ENCODE measurements at regions not wholly inside any gene's neighbourhood (a gene's known extent, or its start where the extent isn't known, plus 50 kb on each side); places are given as distances from the start of the nearest gene placed in this dataset.
A peak's percentile ranks its signal among the peaks of the same experiment; 100 is the strongest.

DNA sequence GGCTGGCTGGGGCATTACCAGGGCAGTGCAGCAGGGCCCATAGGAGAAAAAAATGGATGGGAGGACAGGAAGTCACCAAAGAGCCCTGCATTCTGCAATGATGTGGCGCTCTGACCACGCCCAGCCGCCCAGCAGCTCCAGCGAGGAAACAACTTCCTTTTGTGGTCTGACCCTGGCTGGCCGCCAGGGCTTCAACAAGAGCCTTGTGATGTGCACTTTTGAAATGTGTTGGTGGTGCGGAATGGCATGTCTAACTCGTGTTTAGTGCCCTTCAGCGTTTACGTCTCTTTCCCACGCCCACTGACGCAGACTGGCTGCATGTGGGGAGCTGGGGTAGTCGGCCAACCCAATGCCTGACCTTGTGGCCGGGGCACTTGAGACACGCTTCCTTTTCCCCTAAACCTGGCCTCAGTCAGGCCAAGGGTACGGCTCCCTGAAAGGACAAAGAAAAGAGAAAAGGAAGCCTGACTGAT lies 81.9 kb upstream of the CTNNB1 start:
- DNase-seq = peak; percentile 67

DNA sequence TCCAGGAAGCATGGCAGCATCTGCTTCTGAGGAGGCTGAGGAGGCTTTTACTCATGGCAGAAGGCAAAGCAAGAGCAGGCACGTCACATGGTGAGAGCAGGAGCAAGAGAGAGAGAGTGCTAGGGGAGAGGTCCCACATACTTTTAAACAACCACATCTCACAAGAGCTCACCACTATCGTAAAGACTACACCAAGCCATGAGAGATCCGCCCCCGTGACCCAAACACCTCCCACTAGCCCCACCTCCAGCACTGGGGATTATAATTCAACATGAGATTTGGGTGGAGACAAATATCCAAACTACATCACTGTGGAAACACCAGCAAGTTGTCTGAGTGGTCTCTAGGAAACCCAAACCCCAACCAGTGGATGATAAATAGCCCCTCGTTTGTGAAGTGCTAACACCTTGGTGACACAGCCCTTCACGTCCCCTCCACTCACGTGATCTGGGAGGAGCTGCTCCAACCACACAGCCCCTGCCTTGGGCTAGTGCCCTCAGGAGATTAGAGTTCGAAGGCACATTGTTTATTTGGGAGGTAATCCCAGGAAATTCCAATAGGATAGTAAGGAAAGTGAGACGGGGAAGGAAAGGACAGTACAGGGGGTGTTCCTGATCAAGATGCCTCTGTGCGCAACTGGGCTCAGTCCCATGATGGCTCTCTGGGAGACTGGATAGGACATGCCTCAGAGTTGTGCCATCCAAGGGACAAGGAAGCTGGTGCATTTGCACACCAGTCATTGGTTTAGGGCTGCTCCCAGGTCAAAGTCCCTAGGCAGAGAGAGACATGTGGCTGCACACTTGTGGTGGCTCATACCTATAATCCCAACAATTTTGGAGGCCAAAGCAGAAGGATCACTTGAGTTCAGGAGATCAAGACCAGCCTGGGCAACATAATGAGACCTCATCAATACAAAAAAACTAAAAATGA lies 80.6 kb upstream of the CTNNB1 start:
- DNase-seq = no peak

DNA sequence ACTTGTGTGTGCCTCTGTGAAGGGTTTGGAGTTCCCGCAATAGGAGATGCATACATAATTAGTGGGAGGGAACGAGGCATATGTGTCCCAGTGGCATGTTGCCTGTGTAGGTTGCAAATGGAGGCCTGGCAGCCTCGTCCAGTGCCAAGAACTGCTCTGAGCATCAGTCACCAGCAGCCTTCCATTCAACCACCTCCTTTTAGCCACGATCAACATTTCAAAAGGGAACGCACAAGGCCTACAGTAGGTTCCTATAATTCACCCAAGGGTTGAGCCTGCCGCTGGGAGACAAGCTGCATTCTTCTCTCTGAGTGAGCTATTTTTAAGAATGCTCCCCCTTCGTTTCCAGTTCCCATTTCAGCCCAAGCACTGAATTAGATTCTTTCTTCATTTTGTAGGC lies 78.8 kb upstream of the CTNNB1 start:
- no peak for DNase-seq

DNA sequence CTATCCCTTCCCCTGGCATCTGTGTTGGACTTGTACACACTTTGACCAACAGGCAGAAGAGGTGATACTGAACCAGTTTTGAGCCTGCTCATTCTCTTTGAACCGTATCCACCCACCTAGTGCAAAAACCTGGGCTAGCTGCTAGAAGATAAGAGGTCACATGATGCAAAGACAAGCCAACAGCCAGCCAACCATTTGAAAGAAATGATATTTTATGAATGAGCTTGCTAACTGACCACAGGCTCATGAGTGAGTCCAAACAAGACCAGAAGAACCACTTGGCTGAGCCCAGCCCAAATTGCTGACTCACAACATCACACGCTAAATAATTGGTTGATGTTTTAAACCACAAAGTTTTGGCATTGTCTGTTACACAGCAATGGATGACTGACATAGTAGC lies 74.0 kb upstream of the CTNNB1 start:
- DNase-seq = no peak

DNA sequence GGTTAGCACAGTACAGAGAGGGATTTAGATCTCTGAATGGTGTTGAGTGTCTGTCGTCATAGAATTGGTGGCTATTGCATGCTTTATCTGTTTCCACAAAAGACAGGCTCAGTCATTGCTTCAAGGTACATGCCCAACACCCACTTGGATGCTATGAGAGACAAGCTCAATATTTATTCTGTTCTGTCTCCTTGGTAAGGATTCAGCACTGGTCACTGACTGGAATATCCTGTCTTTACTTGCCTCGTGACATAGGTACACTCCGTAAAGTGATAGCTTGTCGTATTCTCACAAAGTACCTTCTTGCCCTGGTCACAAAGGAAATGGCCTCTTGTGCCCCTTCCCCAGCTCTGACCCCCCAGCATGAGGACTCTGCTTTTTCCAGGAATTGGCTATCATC lies 72.8 kb upstream of the CTNNB1 start:
- no peak for DNase-seq

DNA sequence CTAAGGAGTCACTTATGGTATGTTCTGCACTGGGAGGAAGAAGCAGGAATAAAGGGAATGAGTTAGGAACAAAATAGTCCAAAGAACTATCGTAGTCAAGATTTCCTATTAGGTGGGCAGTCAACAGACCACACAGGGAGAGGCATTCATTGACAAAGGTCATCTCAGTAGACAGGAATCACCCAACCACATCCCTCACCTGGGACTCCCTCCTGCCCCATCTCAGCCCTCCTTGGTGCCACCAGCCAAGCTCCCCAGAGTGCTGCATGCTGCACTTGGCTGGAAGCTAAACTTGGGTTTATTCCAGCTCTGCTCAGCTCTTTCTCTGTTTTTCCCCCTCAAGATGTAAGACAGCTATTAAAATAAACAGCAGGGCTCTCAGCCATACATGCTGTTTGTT lies 72.3 kb upstream of the CTNNB1 start:
- no peak for DNase-seq

DNA sequence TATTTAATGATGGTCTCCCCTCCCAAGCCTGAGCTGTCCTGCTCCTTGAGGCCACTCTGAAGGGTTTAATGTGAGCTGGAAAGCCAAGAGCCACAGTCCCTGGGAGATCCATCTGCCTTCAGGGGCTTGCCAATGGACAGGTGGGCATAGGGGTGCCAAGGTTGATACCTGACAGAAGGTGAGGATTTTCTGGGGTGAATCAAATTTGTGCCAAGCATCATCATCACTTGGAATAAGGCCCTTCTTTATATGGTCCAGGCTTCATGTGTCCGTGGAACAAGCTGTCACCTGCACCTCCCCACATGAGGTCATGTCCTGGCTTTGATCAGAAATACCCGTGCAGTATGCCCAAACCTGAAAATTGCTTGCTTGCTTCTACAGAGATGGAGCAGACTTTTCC lies 71.9 kb upstream of the CTNNB1 start:
- no peak for DNase-seq

DNA sequence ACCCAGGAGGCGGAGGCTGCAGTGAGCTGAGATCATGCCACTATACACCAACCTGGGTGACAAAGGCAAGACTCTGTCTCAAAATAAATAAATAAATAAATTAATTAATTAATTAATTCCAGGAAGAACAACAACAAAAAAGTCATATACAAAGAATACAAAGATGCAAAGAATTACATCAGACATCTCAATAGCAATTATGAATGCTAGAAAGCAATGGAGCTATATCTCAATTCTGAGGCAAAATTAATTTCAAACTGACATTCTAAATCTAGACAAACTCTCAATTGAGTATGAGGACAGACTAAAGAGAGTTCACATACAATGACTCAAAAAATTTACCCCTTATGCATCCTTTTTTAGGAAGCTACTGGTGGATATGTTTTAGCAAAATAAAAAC lies 69.6 kb upstream of the CTNNB1 start:
- no peak for DNase-seq

DNA sequence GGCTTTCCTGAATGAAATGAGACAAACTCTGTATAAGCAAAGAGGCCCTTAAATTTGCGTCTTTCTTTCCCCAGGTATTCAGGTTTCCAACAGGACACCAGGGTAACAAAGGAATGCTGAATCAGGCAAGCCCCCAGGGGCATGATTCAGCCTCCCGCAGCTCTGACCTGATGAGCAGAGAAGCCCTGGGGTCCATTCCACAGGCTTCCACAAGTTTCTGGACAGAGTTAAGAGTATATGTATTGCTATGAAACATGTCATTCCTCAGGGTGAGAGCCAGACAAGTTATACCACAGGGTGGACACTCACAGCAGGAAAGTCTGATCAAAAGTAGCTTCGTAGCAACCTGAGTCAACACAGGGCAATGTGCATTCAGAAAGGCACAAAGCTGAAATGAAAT lies 68.1 kb upstream of the CTNNB1 start:
- DNase-seq = no peak

DNA sequence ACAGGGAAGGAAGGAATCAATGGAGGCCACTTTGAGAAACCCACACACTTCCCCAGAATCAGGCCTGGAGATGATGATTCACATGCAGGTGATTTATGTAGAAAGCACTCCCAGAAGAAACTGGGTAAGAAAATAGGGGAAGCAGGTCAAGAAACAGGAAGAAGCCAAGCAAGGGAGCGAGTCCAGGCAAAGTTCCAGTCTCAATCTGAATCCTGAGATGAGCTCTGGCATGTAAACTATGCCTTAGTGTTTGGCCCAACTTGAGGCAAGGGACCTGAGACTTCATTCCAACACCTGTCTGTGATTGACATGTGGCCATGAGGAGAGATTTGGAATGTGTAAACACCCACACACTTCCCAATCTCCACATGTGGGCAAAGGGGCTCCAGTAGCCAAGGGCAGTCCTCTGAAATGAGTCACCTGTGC lies 61.6 kb upstream of the CTNNB1 start:
- DNase-seq = no peak

DNA sequence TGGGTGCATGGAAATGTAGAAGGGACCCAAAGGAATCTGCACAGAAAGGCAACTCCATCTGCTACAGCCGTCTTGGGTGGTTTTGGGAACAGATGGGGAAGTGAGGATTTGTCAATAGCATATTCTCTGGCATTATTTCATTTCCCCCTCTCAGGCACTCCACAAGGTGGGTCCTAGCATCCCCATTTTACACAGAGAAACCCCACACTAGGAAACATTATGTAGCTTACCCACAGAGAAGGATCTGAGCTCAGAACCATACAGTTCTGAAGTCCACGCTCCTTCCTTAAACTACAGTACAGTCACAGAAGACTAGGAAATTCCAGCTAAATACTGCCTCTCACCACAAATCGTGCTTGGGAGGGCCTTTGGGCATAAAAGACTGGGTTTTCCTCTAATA lies 61.2 kb upstream of the CTNNB1 start:
- no peak for DNase-seq

DNA sequence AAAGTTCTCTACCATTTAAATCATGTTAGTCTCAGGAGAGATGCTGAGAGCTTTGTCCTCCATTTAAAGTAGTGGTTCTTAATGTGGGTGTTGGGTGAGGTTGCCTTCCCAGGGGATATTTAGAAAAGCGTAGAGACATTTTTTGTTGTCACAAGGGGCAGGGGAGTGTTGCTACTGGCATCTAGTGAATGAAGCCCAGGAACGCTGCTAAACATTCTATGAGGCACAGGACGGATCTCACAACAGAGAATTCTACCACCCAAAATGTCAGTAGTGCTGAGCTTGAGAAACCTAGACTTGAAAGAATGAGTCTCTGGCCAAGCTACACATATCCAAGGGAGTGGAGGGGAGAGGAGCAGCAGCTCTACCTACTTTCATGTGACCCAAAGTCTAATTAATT lies 60.7 kb upstream of the CTNNB1 start:
- DNase-seq = no peak

DNA sequence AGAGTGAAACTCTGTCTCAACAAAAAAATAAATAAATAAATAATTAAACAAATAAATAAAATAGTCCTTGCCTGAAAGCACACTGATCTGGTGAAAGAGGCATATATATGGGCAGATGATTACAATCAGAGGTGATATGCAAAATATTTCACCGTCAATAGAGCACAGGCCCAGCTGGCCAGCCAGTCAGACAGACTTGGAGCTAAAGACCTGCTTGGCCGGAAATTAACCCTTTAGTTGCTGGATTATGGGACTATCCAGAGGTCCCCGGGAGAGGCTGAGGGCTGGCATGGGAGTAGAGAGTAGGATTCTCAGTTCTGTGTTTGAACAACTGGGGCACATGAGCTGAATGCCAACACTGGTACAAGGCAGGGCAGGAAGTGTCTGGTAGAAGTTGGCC lies 59.1 kb upstream of the CTNNB1 start:
- no peak for DNase-seq

DNA sequence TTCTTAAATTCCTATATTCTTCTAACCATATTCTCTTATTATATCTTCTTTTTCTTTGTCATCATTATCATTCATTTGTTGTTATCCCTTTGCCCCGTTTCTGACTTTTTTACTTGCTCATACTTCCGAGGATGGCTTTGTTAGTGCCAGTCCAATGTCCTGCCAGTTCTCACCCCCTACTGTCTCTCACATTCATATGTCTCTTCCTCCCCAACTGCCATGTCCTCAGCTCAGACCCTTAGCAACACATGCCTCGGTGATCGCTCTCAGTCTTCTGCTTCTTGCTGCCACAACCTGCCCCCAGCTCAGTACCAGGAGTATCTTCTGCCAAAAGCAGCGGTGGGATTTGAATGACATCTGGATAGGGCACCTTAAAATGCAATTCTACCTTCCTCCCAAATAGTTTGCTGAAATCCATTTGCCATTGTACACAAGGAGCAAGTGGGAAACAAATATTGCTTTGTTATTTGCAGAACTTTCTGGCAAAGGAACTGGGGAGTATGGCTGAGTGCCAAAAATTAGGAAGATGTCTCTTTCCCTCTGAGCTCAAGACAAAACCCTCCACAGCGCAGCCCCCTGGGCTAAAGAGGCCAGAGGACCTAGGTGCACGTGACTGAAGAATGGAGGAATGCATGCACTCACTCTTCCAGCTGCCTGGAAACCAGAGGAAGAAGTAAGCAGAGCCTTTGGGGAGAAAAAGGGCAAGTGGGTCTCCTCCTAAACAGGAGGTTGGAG lies 57.7 kb upstream of the CTNNB1 start:
- no peak for DNase-seq

DNA sequence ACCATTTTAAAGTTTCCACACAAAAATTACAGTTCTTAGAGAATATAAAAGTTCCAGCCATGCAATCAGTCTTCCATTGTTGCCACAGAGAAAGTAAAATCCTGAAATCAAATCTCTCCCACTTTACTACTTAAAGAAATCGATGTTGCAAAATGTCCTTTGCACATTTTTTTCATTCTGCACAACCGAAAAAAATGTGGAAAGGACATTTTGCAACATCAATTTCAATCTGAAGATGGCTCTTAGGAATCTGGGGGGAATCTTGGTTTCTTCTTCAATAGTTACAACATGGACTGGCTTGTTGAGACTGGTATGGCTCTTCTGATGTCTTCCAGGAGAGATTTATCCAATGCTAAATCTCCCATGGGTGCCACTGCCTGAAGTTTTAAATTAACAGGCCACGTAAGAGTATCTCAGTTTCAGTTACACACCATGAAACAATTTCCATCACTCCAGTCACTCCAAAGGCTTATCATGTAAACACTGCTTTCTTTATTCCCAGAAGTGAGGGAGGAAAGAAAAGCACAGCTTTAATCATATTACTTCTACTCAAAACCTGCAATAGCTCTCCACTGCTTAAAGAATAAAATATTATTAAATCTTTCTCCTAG lies 55.8 kb upstream of the CTNNB1 start:
- no peak for DNase-seq

DNA sequence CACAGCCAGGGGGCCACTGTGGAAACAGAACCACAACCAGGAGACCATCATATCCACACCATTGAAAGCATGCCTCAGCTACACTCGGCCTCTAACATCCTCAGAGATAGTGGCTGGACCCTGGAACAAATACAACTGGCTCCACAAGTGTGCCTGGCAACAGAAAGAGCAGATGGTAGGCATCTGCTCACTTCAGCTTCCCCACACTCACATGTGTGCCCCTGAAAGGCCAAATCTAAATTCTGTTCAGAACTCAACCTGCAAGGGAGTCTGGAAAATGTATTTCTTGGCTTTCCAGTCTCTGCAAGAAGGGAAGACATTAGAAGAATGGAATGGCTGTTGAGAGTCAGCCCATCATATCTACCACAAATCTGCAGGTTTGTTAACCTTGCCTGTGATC lies 54.7 kb upstream of the CTNNB1 start:
- no peak for DNase-seq

DNA sequence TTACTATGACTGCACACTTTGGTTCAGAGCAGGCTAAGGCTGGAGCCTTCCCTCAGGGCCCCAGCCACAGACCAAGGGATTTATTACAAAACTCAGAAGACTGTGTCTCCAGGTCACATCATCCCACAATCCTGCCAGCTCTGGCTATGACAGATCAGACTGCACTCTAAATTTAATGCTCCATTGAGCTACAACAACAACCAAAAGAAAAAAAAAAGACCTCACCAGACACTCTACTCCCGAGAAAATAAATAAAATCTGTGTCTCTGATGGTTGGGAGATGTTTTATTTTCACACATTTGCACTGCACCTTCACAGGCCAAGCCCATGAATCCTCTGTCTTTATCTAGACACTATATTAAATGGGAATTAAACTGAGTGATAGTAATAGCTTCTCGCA lies 50.8 kb upstream of the CTNNB1 start:
- DNase-seq = no peak

DNA sequence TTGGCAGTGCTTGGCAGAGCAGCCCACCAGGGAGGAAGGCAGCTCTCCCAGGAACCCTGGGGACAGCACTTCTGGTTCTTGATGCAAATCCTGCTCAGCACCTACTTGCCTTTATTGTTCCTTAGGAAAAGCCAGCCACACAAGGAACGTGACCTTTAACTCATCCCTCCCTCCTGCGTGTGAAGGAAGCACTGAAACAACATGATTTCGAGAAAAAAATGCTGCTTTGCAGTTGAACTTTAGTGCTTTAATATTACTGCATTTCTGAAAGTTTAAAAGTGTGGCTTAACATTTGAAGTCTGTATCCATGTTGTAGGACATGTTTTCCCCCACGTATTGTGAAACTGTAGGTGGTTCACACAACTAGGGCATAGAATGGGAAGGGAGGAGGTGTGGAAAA lies 50.4 kb upstream of the CTNNB1 start:
- DNase-seq = no peak

All from HCEC 1CT (cell line).